ENCODE measurements at regions not wholly inside any gene's neighbourhood (a gene's known extent, or its start where the extent isn't known, plus 50 kb on each side); places are given as distances from the start of the nearest gene placed in this dataset.

DNA sequence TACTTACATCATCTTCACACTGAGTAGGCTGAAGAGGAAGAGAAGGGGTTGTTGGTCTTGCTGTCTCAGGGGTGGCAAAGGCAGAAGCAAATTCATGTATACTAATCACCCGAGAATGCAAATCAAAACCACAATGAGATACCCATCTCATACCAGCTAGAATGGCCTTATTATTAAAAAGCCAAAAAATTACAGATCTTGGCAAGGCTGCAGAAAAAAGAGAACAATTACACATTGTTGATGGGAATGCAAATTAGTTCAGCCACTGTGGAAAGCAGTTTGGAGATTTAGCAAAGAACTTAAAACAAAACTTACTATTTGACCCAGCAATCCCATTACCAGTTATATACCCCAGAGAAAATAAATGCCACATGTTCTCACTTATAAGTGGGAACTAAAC, 154.9 kb downstream of the SEC23A start:
- no peaks in the 10 kb centered on the region for H3K9me1 ChIP-seq (ENCODE audit: insufficient read depth, low read length)
- H2BK120ac ChIP-seq (ENCODE audit: low read depth, low read length) = no peak overlapping the region
- H3K4me1 ChIP-seq (ENCODE audit: control insufficient read depth, insufficient read depth, low read length) = no peaks in the 10 kb centered on the region
- no peak overlapping the region for H3K4me2 ChIP-seq (ENCODE audit: low read depth, low read length)
- BruUV-seq (replicated peaks) = no TSS peak
- no peak overlapping the region for H3K23ac ChIP-seq (ENCODE audit: low read depth, low read length)
- no CpG with 5 or more reads among the region's 1 CpG for WGBS, 2 experiments (ENCODE audit: extremely low coverage in 2 of 2, insufficient read length in 1 of 2)
- no peaks in the 10 kb centered on the region for H3K79me1 ChIP-seq (ENCODE audit: low read depth in 1 of 2, low read length in 2 of 2)
- H3K14ac ChIP-seq (replicated peaks; ENCODE audit: low read depth, low read length) = no peak overlapping the region
- H2BK20ac ChIP-seq (ENCODE audit: low read depth, low read length) = no peak overlapping the region
- no peaks in the 10 kb centered on the region for H4K20me1 ChIP-seq (ENCODE audit: insufficient read depth, low read length)
- dilution Hi-C loops (cut with HindIII; ENCODE audit: low sequenced_read_pairs, unreplicated experiment) (no loop called here), in situ Hi-C loops (cut with MboI; ENCODE audit: low sequenced_read_pairs) (no loop called here), intact Hi-C loops (cut with micrococcal nuclease) (no loop called here)
- POLR2A ChIA-PET (ENCODE audit: unreplicated experiment) = no interaction called here
- H4K91ac ChIP-seq (ENCODE audit: insufficient read depth, low read depth, low read length) = no peak overlapping the region
- no peak overlapping the region for H3K56ac ChIP-seq (ENCODE audit: extremely low read depth, insufficient read depth, low read length)
- no peak overlapping the region for H2AFZ ChIP-seq (replicated peaks; ENCODE audit: low read length, poor library complexity)
- H4K5ac ChIP-seq (ENCODE audit: low read depth, low read length) = no peak overlapping the region
- H2AK9ac ChIP-seq (replicated peaks; ENCODE audit: low read depth, low read length, poor library complexity) = no peak overlapping the region
- no peak overlapping the region for H3K4ac ChIP-seq (ENCODE audit: low read depth, low read length)
- no peak overlapping the region for H2AK5ac ChIP-seq (ENCODE audit: low read depth, low read length)
- H3K4me3 ChIP-seq (ENCODE audit: insufficient read depth, low read depth, low read length) = no peak overlapping the region
- H3K9ac ChIP-seq (ENCODE audit: low read depth, low read length) = no peak overlapping the region
- CTCF ChIA-PET = no interaction called here
- H2BK5ac ChIP-seq (ENCODE audit: low read depth, low read length, poor library complexity, severe bottlenecking) = no peak overlapping the region
- H3K36me3 ChIP-seq (ENCODE audit: control insufficient read depth, insufficient read depth, low read length) = no peaks in the 10 kb centered on the region
- H3K9me3 ChIP-seq (ENCODE audit: control insufficient read depth, insufficient read depth, low read length) = no peaks in the 10 kb centered on the region
- no peak overlapping the region for H3K27ac ChIP-seq (ENCODE audit: insufficient read depth, low read length)
- TF ChIP-seq MAZ (IDR thresholded peaks at IDR 0.05; ENCODE audit: borderline replicate concordance, low read depth, low read length) (no peak), POLR2A (IDR thresholded peaks at IDR 0.05; ENCODE audit: low read depth, low read length) (no peak), FOS (IDR thresholded peaks at IDR 0.05; ENCODE audit: low read depth, low read length) (no peak), CHD1 (IDR thresholded peaks at IDR 0.05; ENCODE audit: low read depth, low read length) (no peak), RFX5 (IDR thresholded peaks at IDR 0.05; ENCODE audit: low read depth, low read length) (no peak), MAFK (IDR thresholded peaks at IDR 0.05; ENCODE audit: low read depth, low read length) (no peak), MXI1 (IDR thresholded peaks at IDR 0.05; ENCODE audit: borderline replicate concordance, low read depth, low read length) (no peak), BHLHE40 (IDR thresholded peaks at IDR 0.05; ENCODE audit: low read depth, low read length) (no peak), CEBPB (IDR thresholded peaks at IDR 0.05; ENCODE audit: low read depth, low read length) (no peak)
- TF ChIP-seq, protein P1, sequence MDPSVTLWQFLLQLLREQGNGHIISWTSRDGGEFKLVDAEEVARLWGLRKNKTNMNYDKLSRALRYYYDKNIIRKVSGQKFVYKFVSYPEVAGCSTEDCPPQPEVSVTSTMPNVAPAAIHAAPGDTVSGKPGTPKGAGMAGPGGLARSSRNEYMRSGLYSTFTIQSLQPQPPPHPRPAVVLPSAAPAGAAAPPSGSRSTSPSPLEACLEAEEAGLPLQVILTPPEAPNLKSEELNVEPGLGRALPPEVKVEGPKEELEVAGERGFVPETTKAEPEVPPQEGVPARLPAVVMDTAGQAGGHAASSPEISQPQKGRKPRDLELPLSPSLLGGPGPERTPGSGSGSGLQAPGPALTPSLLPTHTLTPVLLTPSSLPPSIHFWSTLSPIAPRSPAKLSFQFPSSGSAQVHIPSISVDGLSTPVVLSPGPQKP (IDR thresholded peaks at IDR 0.05; ENCODE audit: borderline replicate concordance, low read depth, low read length) = no peak
- TF ChIP-seq, protein P2, sequence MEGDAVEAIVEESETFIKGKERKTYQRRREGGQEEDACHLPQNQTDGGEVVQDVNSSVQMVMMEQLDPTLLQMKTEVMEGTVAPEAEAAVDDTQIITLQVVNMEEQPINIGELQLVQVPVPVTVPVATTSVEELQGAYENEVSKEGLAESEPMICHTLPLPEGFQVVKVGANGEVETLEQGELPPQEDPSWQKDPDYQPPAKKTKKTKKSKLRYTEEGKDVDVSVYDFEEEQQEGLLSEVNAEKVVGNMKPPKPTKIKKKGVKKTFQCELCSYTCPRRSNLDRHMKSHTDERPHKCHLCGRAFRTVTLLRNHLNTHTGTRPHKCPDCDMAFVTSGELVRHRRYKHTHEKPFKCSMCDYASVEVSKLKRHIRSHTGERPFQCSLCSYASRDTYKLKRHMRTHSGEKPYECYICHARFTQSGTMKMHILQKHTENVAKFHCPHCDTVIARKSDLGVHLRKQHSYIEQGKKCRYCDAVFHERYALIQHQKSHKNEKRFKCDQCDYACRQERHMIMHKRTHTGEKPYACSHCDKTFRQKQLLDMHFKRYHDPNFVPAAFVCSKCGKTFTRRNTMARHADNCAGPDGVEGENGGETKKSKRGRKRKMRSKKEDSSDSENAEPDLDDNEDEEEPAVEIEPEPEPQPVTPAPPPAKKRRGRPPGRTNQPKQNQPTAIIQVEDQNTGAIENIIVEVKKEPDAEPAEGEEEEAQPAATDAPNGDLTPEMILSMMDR (conservative IDR thresholded peaks at IDR 0.05; ENCODE audit: low read depth, low read length) = no peak
- TF ChIP-seq, protein P3, sequence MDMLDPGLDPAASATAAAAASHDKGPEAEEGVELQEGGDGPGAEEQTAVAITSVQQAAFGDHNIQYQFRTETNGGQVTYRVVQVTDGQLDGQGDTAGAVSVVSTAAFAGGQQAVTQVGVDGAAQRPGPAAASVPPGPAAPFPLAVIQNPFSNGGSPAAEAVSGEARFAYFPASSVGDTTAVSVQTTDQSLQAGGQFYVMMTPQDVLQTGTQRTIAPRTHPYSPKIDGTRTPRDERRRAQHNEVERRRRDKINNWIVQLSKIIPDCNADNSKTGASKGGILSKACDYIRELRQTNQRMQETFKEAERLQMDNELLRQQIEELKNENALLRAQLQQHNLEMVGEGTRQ (IDR thresholded peaks at IDR 0.05; ENCODE audit: low read depth, low read length) = no peak
- H2BK15ac ChIP-seq (ENCODE audit: low read depth, low read length) = no peak overlapping the region
- no peak overlapping the region for H4K8ac ChIP-seq (ENCODE audit: low read depth in 2 of 2, low read length in 2 of 2)
- ATAC-seq (ENCODE audit: low read depth) = no peak
- 0 out of 2 replicates have a peak, but pooled peaks cover 3% of the 10 kb centered on the region for H3K27me3 ChIP-seq (ENCODE audit: control insufficient read depth, insufficient read depth, low read length)
- H3K18ac ChIP-seq (ENCODE audit: low read depth, low read length) = no peak overlapping the region
- DNase-seq = no peak
